Activated naive CD8-positive, alpha-beta T cell treated with anti-CD3 and anti-CD28 coated beads, Interleukin-2, amount 50 U/mL, for 16 hours (primary cell): ENCODE measurements at regions not wholly inside any gene's neighbourhood (a gene's known extent, or its start where the extent isn't known, plus 50 kb on each side); places are given as distances from the start of the nearest gene placed in this dataset.
"Not testable (repeated sequence)": the region's sequence is repeated elsewhere in the genome, so short reads cannot be mapped to it uniquely, and the experiment has no call there.

Source experiments
- DNase-seq: peaks from one replicate; pipeline ENCODE4 v3.0.0-alpha.2; 2020; ENCODE audit warnings: low read depth, low spot score

- not testable (repeated sequence) for DNase-seq
Measured at GRCh38 chr16:88200154-88200895, 182.4 kb upstream of the ZNF469 start.

- DNase-seq = no peak
Measured at GRCh38 chr16:88200896-88201185, 181.9 kb upstream of the ZNF469 start.

GRCh38 chr16:88201611-88202010 lies 181.1 kb upstream of the ZNF469 start:
- DNase-seq = not testable (repeated sequence)

- no peak for DNase-seq
Measured at GRCh38 chr16:88202207-88202745, 180.5 kb upstream of the ZNF469 start.

- DNase-seq = not testable (repeated sequence)
Measured at GRCh38 chr16:88202856-88203681, 179.7 kb upstream of the ZNF469 start.

- not testable (repeated sequence) for DNase-seq
Measured at GRCh38 chr16:88204131-88205110, 178.3 kb upstream of the ZNF469 start.

GRCh38 chr16:88205482-88205881 lies 177.3 kb upstream of the ZNF469 start:
- DNase-seq = not testable (repeated sequence)

- DNase-seq = not testable (repeated sequence)
Measured at GRCh38 chr16:88206006-88206405, 176.8 kb upstream of the ZNF469 start.

- not testable (repeated sequence) for DNase-seq
Measured at GRCh38 chr16:88206516-88206915, 176.2 kb upstream of the ZNF469 start.

GRCh38 chr16:88208112-88208511 lies 174.6 kb upstream of the ZNF469 start:
- no peak for DNase-seq

GRCh38 chr16:88208776-88209175 lies 174.0 kb upstream of the ZNF469 start:
- DNase-seq = not testable (repeated sequence)

GRCh38 chr16:88209579-88209978 lies 173.2 kb upstream of the ZNF469 start:
- DNase-seq = not testable (repeated sequence)

- not testable (repeated sequence) for DNase-seq
Measured at GRCh38 chr16:88213937-88214336, 168.8 kb upstream of the ZNF469 start.

GRCh38 chr16:88221001-88221761 lies 161.6 kb upstream of the ZNF469 start:
- DNase-seq = not testable (repeated sequence)

- not testable (repeated sequence) for DNase-seq
Measured at GRCh38 chr16:88223696-88224095, 159.1 kb upstream of the ZNF469 start.

- not testable (repeated sequence) for DNase-seq
Measured at GRCh38 chr16:88224131-88224898, 158.4 kb upstream of the ZNF469 start.

GRCh38 chr16:88225640-88226230 lies 157.0 kb upstream of the ZNF469 start:
- DNase-seq = not testable (repeated sequence)

GRCh38 chr16:88226302-88226701 lies 156.5 kb upstream of the ZNF469 start:
- not testable (repeated sequence) for DNase-seq

- DNase-seq = not testable (repeated sequence)
Measured at GRCh38 chr16:88227026-88227721, 155.6 kb upstream of the ZNF469 start.
